ENCODE measurements at regions not wholly inside any gene's neighbourhood (a gene's known extent, or its start where the extent isn't known, plus 50 kb on each side); places are given as distances from the start of the nearest gene placed in this dataset.

DNA sequence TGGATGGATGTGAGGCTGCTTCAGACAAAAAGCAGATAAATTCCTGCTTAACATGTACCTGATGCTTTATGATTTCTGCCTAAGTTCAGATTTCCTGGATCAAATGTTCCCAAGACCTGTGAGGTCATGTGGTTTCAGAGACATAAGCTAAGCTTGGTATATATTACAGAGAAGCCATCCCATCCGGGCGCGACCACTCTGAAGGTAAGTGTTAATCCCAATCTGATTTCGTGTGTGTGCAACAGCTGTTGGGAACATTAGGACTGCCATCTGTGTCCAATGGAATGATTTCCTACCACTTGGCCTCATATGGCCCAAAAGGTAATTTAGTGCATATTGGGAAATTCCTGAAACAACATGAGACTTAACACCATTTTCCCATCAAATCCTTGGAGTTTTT is 199.1 kb downstream of the HS3ST3B1 start:
- H3K9ac ChIP-seq (ENCODE audit: low read length): no peak overlapping the region
- no peaks in the 10 kb centered on the region for H3K27me3 ChIP-seq (ENCODE audit: insufficient read depth, low read depth, low read length)
- no peaks in the 10 kb centered on the region for H3K9me2 ChIP-seq (ENCODE audit: insufficient read depth, low read length)
- no peak overlapping the region for H3K4me2 ChIP-seq (ENCODE audit: low read length)
- no peak overlapping the region for H2AFZ ChIP-seq (ENCODE audit: low read depth, low read length)
- TF ChIP-seq TAF1 (IDR thresholded peaks at IDR 0.05; ENCODE audit: low read depth): no peak
- no peak for TF ChIP-seq EP300 (conservative IDR thresholded peaks at IDR 0.05; ENCODE audit: poor library complexity, severe bottlenecking)
- TF ChIP-seq, protein P1, sequence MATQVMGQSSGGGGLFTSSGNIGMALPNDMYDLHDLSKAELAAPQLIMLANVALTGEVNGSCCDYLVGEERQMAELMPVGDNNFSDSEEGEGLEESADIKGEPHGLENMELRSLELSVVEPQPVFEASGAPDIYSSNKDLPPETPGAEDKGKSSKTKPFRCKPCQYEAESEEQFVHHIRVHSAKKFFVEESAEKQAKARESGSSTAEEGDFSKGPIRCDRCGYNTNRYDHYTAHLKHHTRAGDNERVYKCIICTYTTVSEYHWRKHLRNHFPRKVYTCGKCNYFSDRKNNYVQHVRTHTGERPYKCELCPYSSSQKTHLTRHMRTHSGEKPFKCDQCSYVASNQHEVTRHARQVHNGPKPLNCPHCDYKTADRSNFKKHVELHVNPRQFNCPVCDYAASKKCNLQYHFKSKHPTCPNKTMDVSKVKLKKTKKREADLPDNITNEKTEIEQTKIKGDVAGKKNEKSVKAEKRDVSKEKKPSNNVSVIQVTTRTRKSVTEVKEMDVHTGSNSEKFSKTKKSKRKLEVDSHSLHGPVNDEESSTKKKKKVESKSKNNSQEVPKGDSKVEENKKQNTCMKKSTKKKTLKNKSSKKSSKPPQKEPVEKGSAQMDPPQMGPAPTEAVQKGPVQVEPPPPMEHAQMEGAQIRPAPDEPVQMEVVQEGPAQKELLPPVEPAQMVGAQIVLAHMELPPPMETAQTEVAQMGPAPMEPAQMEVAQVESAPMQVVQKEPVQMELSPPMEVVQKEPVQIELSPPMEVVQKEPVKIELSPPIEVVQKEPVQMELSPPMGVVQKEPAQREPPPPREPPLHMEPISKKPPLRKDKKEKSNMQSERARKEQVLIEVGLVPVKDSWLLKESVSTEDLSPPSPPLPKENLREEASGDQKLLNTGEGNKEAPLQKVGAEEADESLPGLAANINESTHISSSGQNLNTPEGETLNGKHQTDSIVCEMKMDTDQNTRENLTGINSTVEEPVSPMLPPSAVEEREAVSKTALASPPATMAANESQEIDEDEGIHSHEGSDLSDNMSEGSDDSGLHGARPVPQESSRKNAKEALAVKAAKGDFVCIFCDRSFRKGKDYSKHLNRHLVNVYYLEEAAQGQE (IDR thresholded peaks at IDR 0.05; ENCODE audit: borderline replicate concordance): no peak
- TF ChIP-seq POLR2AphosphoS5 (IDR thresholded peaks at IDR 0.05): no peak
- TF ChIP-seq RAD21 (conservative IDR thresholded peaks at IDR 0.05): no peak
- H3K4me3 ChIP-seq (ENCODE audit: low read length): no peak overlapping the region
- no peaks in the 10 kb centered on the region for H3K36me3 ChIP-seq (ENCODE audit: insufficient read depth, low read length)
- no peaks in the 10 kb centered on the region for H4K20me1 ChIP-seq (ENCODE audit: insufficient read depth)
- H3K79me2 ChIP-seq (replicated peaks; ENCODE audit: insufficient read depth, low read length): no peaks in the 10 kb centered on the region
- no peaks in the 10 kb centered on the region for H3K9me3 ChIP-seq (ENCODE audit: low read length)
- no peak overlapping the region for H3K27ac ChIP-seq (ENCODE audit: low read length)
- no peaks in the 10 kb centered on the region for H3F3A ChIP-seq (ENCODE audit: insufficient read depth, low read length, poor library complexity, severe bottlenecking)

DNA sequence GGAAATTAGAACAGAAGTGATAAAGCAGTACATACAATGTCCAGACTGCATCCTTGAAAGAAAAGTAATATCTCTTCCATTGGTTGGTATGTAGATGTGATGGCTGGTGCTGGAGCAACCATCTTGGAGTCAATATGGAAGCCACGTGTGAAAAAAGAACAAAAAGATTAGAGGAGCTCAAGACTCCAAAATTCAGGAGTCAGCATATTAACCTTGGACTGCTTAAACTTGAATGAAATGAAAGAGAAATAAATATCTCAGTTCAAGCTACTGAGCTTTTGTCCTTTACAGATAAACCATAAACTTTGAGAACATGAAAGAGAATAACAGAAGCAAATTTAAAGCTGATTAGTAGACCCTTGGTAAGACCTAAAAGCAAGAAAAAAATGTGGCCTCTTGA is 197.9 kb downstream of the HS3ST3B1 start:
- Histone ChIP-seq H3K9ac (ENCODE audit: low read length) (no peak overlapping the region), H2AFZ (ENCODE audit: low read depth, low read length) (no peak overlapping the region), H3F3A (ENCODE audit: insufficient read depth, low read length, poor library complexity, severe bottlenecking) (no peaks in the 10 kb centered on the region), H3K36me3 (ENCODE audit: insufficient read depth, low read length) (no peaks in the 10 kb centered on the region), H3K4me2 (ENCODE audit: low read length) (no peak overlapping the region), H3K4me3 (ENCODE audit: low read length) (no peak overlapping the region), H4K20me1 (ENCODE audit: insufficient read depth) (no peaks in the 10 kb centered on the region), H3K27me3 (ENCODE audit: insufficient read depth, low read depth, low read length) (no peaks in the 10 kb centered on the region), H3K9me3 (ENCODE audit: low read length) (peaks cover 3% of the 10 kb centered on the region), H3K9me2 (ENCODE audit: insufficient read depth, low read length) (no peaks in the 10 kb centered on the region), H3K79me2 (replicated peaks; ENCODE audit: insufficient read depth, low read length) (no peaks in the 10 kb centered on the region), H3K27ac (ENCODE audit: low read length) (no peak overlapping the region)
- no peak for TF ChIP-seq SMC3 (conservative IDR thresholded peaks at IDR 0.05; ENCODE audit: poor library complexity)
- TF ChIP-seq, protein P1 (IDR thresholded peaks at IDR 0.05; ENCODE audit: borderline replicate concordance): no peak
- no peak for TF ChIP-seq EZH2 (IDR thresholded peaks at IDR 0.05; ENCODE audit: borderline replicate concordance, insufficient read depth, low read length, poor library complexity, severe bottlenecking)
- no peak for TF ChIP-seq POLR2AphosphoS5 (IDR thresholded peaks at IDR 0.05)
- TF ChIP-seq TAF1 (IDR thresholded peaks at IDR 0.05; ENCODE audit: low read depth): no peak
- TF ChIP-seq EP300 (conservative IDR thresholded peaks at IDR 0.05; ENCODE audit: poor library complexity, severe bottlenecking): no peak
- TF ChIP-seq, protein P2, sequence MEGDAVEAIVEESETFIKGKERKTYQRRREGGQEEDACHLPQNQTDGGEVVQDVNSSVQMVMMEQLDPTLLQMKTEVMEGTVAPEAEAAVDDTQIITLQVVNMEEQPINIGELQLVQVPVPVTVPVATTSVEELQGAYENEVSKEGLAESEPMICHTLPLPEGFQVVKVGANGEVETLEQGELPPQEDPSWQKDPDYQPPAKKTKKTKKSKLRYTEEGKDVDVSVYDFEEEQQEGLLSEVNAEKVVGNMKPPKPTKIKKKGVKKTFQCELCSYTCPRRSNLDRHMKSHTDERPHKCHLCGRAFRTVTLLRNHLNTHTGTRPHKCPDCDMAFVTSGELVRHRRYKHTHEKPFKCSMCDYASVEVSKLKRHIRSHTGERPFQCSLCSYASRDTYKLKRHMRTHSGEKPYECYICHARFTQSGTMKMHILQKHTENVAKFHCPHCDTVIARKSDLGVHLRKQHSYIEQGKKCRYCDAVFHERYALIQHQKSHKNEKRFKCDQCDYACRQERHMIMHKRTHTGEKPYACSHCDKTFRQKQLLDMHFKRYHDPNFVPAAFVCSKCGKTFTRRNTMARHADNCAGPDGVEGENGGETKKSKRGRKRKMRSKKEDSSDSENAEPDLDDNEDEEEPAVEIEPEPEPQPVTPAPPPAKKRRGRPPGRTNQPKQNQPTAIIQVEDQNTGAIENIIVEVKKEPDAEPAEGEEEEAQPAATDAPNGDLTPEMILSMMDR (IDR thresholded peaks at IDR 0.05; ENCODE audit: poor library complexity, severe bottlenecking): no peak
- no peak for TF ChIP-seq MXI1 (conservative IDR thresholded peaks at IDR 0.05; ENCODE audit: poor library complexity, severe bottlenecking)

Measured in neural cell (in vitro differentiated cells).